Chondrocyte (in vitro differentiated cells): ENCODE measurements at regions not wholly inside any gene's neighbourhood (a gene's known extent, or its start where the extent isn't known, plus 50 kb on each side); places are given as distances from the start of the nearest gene placed in this dataset.

Experiments used
- DNase-seq: peaks from one replicate; pipeline ENCODE4 v3.0.0; 2021; ENCODE audit warnings: mixed read lengths, low spot score
- H3K27ac Mint-ChIP-seq: one replicate; pipeline ENCODE4 v1.8.0; 2021; ENCODE audit warnings: mild to moderate bottlenecking, moderate library complexity, mixed read lengths; ENCODE audit not compliant: unreplicated experiment
- H3K27me3 Mint-ChIP-seq: 2 replicates; pipeline ENCODE4 v1.8.0; 2021; ENCODE audit warnings: low read depth, mixed read lengths
- H3K36me3 Mint-ChIP-seq: 2 replicates; pipeline ENCODE4 v1.8.0; 2021; ENCODE audit warnings: low read depth, mixed read lengths
- H3K4me1 Mint-ChIP-seq: 2 replicates; pipeline ENCODE4 v1.8.0; 2021; ENCODE audit warnings: low read depth, mild to moderate bottlenecking, mixed read lengths
- H3K4me3 Mint-ChIP-seq: one replicate; pipeline ENCODE4 v1.8.0; 2021; ENCODE audit warnings: mild to moderate bottlenecking, moderate library complexity, mixed read lengths; ENCODE audit not compliant: unreplicated experiment
- H3K9me3 Mint-ChIP-seq: 2 replicates; pipeline ENCODE4 v1.8.0; 2021; ENCODE audit warnings: low read depth, mixed read lengths
- TF ChIP-seq, protein P1 (sequence below): fragments of 200-600 bp; sonication (generic); IDR thresholded peaks from 2 replicates; pipeline ENCODE4 v1.5.0; 2021; ENCODE audit warnings: antibody characterized with exemption, mild to moderate bottlenecking, moderate library complexity

DNA sequence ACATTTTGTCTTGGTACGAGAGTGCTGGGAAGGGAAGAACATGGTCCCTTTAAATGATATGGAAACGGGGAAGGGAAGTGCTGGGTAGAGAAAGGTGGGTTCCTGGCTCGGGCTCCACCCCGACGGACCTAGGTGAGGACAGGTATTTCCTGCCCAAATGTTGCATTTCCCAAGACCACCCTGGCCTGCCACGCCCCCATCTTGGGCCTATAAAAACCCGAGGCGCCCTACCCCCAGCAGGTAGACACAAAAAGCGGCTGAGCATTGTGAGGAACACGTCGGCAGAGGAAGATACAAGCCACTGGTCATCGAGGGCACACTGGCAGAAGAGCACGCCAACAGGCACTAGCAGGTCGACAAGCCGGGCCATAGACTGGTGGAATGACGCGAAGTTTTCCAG lies 99.4 kb downstream of the AASDHPPT start:
- TF ChIP-seq, protein P1, sequence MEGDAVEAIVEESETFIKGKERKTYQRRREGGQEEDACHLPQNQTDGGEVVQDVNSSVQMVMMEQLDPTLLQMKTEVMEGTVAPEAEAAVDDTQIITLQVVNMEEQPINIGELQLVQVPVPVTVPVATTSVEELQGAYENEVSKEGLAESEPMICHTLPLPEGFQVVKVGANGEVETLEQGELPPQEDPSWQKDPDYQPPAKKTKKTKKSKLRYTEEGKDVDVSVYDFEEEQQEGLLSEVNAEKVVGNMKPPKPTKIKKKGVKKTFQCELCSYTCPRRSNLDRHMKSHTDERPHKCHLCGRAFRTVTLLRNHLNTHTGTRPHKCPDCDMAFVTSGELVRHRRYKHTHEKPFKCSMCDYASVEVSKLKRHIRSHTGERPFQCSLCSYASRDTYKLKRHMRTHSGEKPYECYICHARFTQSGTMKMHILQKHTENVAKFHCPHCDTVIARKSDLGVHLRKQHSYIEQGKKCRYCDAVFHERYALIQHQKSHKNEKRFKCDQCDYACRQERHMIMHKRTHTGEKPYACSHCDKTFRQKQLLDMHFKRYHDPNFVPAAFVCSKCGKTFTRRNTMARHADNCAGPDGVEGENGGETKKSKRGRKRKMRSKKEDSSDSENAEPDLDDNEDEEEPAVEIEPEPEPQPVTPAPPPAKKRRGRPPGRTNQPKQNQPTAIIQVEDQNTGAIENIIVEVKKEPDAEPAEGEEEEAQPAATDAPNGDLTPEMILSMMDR: no peak

DNA sequence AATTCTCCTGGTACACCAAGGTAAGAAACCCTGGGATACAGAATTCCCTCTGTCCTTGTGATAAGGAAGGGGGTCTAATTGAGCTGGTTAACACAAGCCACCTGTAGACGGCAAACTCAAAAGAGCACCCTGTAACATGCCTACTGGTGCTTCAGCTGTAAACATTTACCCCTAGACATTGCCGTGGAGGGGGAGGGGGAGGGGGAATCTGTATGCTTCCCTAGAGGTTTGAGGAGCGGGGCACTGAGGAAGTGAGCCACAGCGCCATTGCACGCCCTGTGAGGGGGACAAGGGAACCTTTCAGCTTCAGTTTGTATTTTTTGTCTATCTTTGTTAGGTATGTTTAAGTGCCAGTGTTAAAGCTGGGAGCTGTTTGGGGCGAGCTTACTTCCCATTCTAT lies 99.8 kb downstream of the AASDHPPT start:
- no peak overlapping the region for H3K27ac Mint-ChIP-seq
- H3K27me3 Mint-ChIP-seq: peaks cover 4% of the 10 kb centered on the region
- peaks cover 7% of the 10 kb centered on the region for H3K4me1 Mint-ChIP-seq
- H3K4me3 Mint-ChIP-seq: no peak overlapping the region
- TF ChIP-seq, protein P1: no peak
- DNase-seq: no peak
- no peaks in the 10 kb centered on the region for H3K36me3 Mint-ChIP-seq
- peaks cover 13% of the 10 kb centered on the region for H3K9me3 Mint-ChIP-seq

More for the DNA sequence above, 99.4 kb downstream of the AASDHPPT start:
- DNase-seq: no peak
- Mint-ChIP-seq H3K27ac (no peak overlapping the region), H3K27me3 (peaks cover 4% of the 10 kb centered on the region), H3K4me3 (no peak overlapping the region), H3K9me3 (peaks cover 8% of the 10 kb centered on the region), H3K36me3 (no peaks in the 10 kb centered on the region), H3K4me1 (peaks cover 11% of the 10 kb centered on the region)

DNA sequence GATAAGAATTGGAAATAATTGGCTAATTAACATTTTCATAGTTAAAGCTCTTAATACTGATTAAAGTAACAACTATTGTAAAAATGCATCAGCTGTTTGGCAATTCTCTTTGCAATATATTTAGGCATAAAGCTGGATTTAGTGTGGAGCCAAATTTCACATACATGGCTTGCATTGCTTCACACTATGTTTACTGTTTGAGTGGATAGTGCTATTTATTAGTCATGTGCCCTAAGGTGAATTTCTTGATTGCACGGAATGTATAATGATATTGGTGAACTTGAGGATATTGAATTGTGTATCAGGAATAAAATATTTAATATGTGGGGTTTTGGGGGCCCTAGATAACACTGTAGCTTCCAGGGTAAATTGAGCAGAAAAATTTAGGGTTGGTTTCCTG lies 100.9 kb downstream of the AASDHPPT start:
- H3K4me1 Mint-ChIP-seq: no peaks in the 10 kb centered on the region
- no peak for DNase-seq
- peaks cover 4% of the 10 kb centered on the region for H3K27me3 Mint-ChIP-seq
- no peaks in the 10 kb centered on the region for H3K36me3 Mint-ChIP-seq
- TF ChIP-seq, protein P1: no peak
- no peak overlapping the region for H3K27ac Mint-ChIP-seq
- H3K4me3 Mint-ChIP-seq: no peak overlapping the region
- H3K9me3 Mint-ChIP-seq: peaks cover 16% of the 10 kb centered on the region

DNA sequence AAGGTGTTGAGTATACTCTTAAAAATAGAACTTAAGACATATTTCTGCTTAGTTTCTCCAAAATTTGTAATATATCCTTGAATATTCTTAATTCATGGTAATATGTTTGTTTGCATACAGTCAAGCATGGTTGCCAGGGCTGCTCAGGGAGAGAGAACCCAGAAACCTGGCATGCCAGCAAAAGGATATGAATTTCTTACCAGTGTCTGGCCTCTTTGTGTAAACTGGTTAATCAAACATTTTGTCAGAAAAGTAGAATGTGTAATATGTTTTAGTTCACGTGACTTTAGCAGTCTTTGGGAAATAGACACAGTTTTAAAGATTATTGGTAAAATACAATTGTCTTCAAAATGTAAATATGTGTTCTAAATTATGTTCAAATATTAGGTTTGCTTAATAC lies 101.6 kb downstream of the AASDHPPT start:
- DNase-seq: no peak
- peaks cover 16% of the 10 kb centered on the region for H3K9me3 Mint-ChIP-seq
- no peaks in the 10 kb centered on the region for H3K4me1 Mint-ChIP-seq
- H3K27me3 Mint-ChIP-seq: peaks cover 4% of the 10 kb centered on the region
- TF ChIP-seq, protein P1: no peak
- H3K36me3 Mint-ChIP-seq: no peaks in the 10 kb centered on the region
- no peak overlapping the region for H3K4me3 Mint-ChIP-seq
- H3K27ac Mint-ChIP-seq: no peak overlapping the region

DNA sequence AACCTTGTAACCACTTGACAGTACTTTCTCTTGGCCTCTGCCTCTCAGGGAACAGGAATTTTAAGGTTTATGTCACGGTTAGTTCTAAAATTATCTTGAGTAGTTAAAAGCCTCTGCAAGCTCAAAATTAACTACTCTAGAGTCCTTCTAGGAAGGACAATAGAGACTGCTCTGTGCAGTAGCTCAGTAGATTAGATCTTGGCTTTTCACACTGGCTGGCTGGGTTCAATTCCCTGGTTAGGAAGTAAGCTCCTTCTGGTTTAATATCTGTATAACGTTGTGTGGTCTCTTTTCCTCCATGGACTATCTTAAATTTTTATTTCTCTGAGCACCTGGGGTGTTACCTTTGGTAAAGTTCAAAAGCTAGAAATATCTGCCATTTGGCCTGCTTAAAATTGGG lies 109.2 kb downstream of the AASDHPPT start:
- Mint-ChIP-seq H3K27me3 (no peaks in the 10 kb centered on the region), H3K9me3 (peaks cover 21% of the 10 kb centered on the region), H3K4me1 (peaks cover 2% of the 10 kb centered on the region), H3K27ac (no peak overlapping the region), H3K36me3 (no peaks in the 10 kb centered on the region), H3K4me3 (no peak overlapping the region)
- TF ChIP-seq, protein P1: no peak
- no peak for DNase-seq
